T-helper 17 cell (primary cell): ENCODE measurements at regions not wholly inside any gene's neighbourhood (a gene's known extent, or its start where the extent isn't known, plus 50 kb on each side); places are given as distances from the start of the nearest gene placed in this dataset.

Experiments
- ATAC-seq: fragments of 150-1000 bp; cut with Tn5 transposase; 2 replicates; pipeline ENCODE4 v1.10.0; 2021; ENCODE audit warnings: mild to moderate bottlenecking, moderate library complexity
- DNase-seq, 3 donors: peaks; one replicate each; pipeline versions ENCODE4 v3.0.0 to v3.0.0-alpha.2; 2020 to 2021
- H3K9me3 ChIP-seq: one replicate; pipeline ENCODE4 v1.7.0; 2013; ENCODE audit warnings: low read length, mild to moderate bottlenecking; ENCODE audit not compliant: control insufficient read depth, poor library complexity, severe bottlenecking
- H3K27ac Mint-ChIP-seq: one replicate; pipeline ENCODE4 v1.8.0; 2022; ENCODE audit warnings: mild to moderate bottlenecking, moderate library complexity, mixed read lengths
- H3K27me3 Mint-ChIP-seq: one replicate; pipeline ENCODE4 v1.8.0; 2022; ENCODE audit warnings: mixed read lengths
- H3K36me3 Mint-ChIP-seq: one replicate; pipeline ENCODE4 v1.8.0; 2022; ENCODE audit warnings: low read depth, mixed read lengths
- H3K4me1 Mint-ChIP-seq: one replicate; pipeline ENCODE4 v1.8.0; 2022; ENCODE audit warnings: mild to moderate bottlenecking, mixed read lengths
- H3K4me3 Mint-ChIP-seq: one replicate; pipeline ENCODE4 v1.8.0; 2022; ENCODE audit warnings: mild to moderate bottlenecking, moderate library complexity, mixed read lengths

- no peak overlapping the region for H3K27ac Mint-ChIP-seq
- ATAC-seq: no peak
Measured at GRCh38 chr9:108070861-108071260, 581.3 kb upstream of the KLF4 start.

GRCh38 chr9:108069991-108070390, 580.4 kb upstream of the KLF4 start:
- Mint-ChIP-seq H3K4me3 (no peak overlapping the region), H3K27ac (no peak overlapping the region), H3K36me3 (no peaks in the 10 kb centered on the region), H3K4me1 (no peaks in the 10 kb centered on the region), H3K27me3 (no peaks in the 10 kb centered on the region)
- ATAC-seq: no peak
- no peaks in the 10 kb centered on the region for H3K9me3 ChIP-seq
- DNase-seq: no peak

More at GRCh38 chr9:108070861-108071260, 581.3 kb upstream of the KLF4 start:
- Mint-ChIP-seq H3K27me3 (no peaks in the 10 kb centered on the region), H3K4me3 (no peak overlapping the region), H3K4me1 (no peaks in the 10 kb centered on the region), H3K36me3 (no peaks in the 10 kb centered on the region)
- H3K9me3 ChIP-seq: no peaks in the 10 kb centered on the region
- DNase-seq: no peak

GRCh38 chr9:108062680-108063079, 573.1 kb upstream of the KLF4 start:
- no peak overlapping the region for H3K27ac Mint-ChIP-seq
- no peaks in the 10 kb centered on the region for H3K4me1 Mint-ChIP-seq
- no peak overlapping the region for H3K4me3 Mint-ChIP-seq

GRCh38 chr9:108060175-108060574, 570.6 kb upstream of the KLF4 start:
- DNase-seq (no peak), ATAC-seq (no peak)
- Mint-ChIP-seq H3K36me3 (no peaks in the 10 kb centered on the region), H3K27ac (no peak overlapping the region), H3K4me1 (no peaks in the 10 kb centered on the region), H3K27me3 (no peaks in the 10 kb centered on the region), H3K4me3 (no peak overlapping the region)
- no peaks in the 10 kb centered on the region for H3K9me3 ChIP-seq

More at GRCh38 chr9:108062680-108063079, 573.1 kb upstream of the KLF4 start:
- H3K9me3 ChIP-seq: no peaks in the 10 kb centered on the region
- ATAC-seq (no peak), DNase-seq (no peak)
- Mint-ChIP-seq H3K27me3 (no peaks in the 10 kb centered on the region), H3K36me3 (no peaks in the 10 kb centered on the region)

- H3K36me3 Mint-ChIP-seq: no peaks in the 10 kb centered on the region
- no peaks in the 10 kb centered on the region for H3K4me1 Mint-ChIP-seq
- no peak overlapping the region for H3K27ac Mint-ChIP-seq
- ATAC-seq (no peak), DNase-seq (no peak)
- H3K27me3 Mint-ChIP-seq: no peaks in the 10 kb centered on the region
- H3K9me3 ChIP-seq: no peaks in the 10 kb centered on the region
- no peak overlapping the region for H3K4me3 Mint-ChIP-seq
Measured at GRCh38 chr9:108058135-108058814, 568.7 kb upstream of the KLF4 start.

- H3K9me3 ChIP-seq: no peaks in the 10 kb centered on the region
- Mint-ChIP-seq H3K4me1 (no peaks in the 10 kb centered on the region), H3K27me3 (no peaks in the 10 kb centered on the region), H3K36me3 (no peaks in the 10 kb centered on the region), H3K27ac (no peak overlapping the region), H3K4me3 (no peak overlapping the region)
- DNase-seq: no peak
- ATAC-seq: no peak
Measured at GRCh38 chr9:108057421-108058134, 568.0 kb upstream of the KLF4 start.

- Mint-ChIP-seq H3K27me3 (no peaks in the 10 kb centered on the region), H3K27ac (no peak overlapping the region), H3K4me1 (no peaks in the 10 kb centered on the region), H3K4me3 (no peak overlapping the region), H3K36me3 (no peaks in the 10 kb centered on the region)
- DNase-seq (no peak), ATAC-seq (no peak)
- H3K9me3 ChIP-seq: no peaks in the 10 kb centered on the region
Measured at GRCh38 chr9:108056805-108057386, 567.3 kb upstream of the KLF4 start.

GRCh38 chr9:108056084-108056804, 566.7 kb upstream of the KLF4 start:
- Mint-ChIP-seq H3K4me1 (no peaks in the 10 kb centered on the region), H3K27ac (no peak overlapping the region), H3K4me3 (no peak overlapping the region), H3K27me3 (no peaks in the 10 kb centered on the region), H3K36me3 (no peaks in the 10 kb centered on the region)
- DNase-seq (no peak), ATAC-seq (no peak)
- H3K9me3 ChIP-seq: no peaks in the 10 kb centered on the region

GRCh38 chr9:108054131-108054630, 564.6 kb upstream of the KLF4 start:
- Mint-ChIP-seq H3K4me1 (no peaks in the 10 kb centered on the region), H3K4me3 (no peak overlapping the region), H3K27ac (no peak overlapping the region), H3K36me3 (no peaks in the 10 kb centered on the region), H3K27me3 (no peaks in the 10 kb centered on the region)
- no peak for ATAC-seq
- H3K9me3 ChIP-seq: no peaks in the 10 kb centered on the region
- DNase-seq: no peak

GRCh38 chr9:108053555-108054061, 564.0 kb upstream of the KLF4 start:
- Mint-ChIP-seq H3K36me3 (no peaks in the 10 kb centered on the region), H3K4me1 (no peaks in the 10 kb centered on the region), H3K27me3 (no peaks in the 10 kb centered on the region), H3K4me3 (no peak overlapping the region), H3K27ac (no peak overlapping the region)
- DNase-seq (no peak), ATAC-seq (no peak)
- H3K9me3 ChIP-seq: no peaks in the 10 kb centered on the region

GRCh38 chr9:108052431-108053080, 563.0 kb upstream of the KLF4 start:
- H3K4me1 Mint-ChIP-seq: no peaks in the 10 kb centered on the region
- H3K36me3 Mint-ChIP-seq: no peaks in the 10 kb centered on the region
- H3K4me3 Mint-ChIP-seq: no peak overlapping the region
- no peak overlapping the region for H3K27ac Mint-ChIP-seq
- no peak for DNase-seq
- H3K27me3 Mint-ChIP-seq: no peaks in the 10 kb centered on the region
- no peak for ATAC-seq
- H3K9me3 ChIP-seq: no peaks in the 10 kb centered on the region

- Mint-ChIP-seq H3K27ac (no peak overlapping the region), H3K4me1 (no peaks in the 10 kb centered on the region), H3K27me3 (no peaks in the 10 kb centered on the region), H3K4me3 (no peak overlapping the region), H3K36me3 (no peaks in the 10 kb centered on the region)
- no peak for DNase-seq
- ATAC-seq: no peak
- H3K9me3 ChIP-seq: no peaks in the 10 kb centered on the region
Measured at GRCh38 chr9:108050894-108051293, 561.3 kb upstream of the KLF4 start.
